Brain microvascular endothelial cell (primary cell): ENCODE measurements at regions not wholly inside any gene's neighbourhood (a gene's known extent, or its start where the extent isn't known, plus 50 kb on each side); places are given as distances from the start of the nearest gene placed in this dataset.

Experiments
- DNase-seq: peaks from one replicate; pipeline ENCODE4 v3.0.0-alpha.2; 2020
- H3K27ac ChIP-seq: fragments of 250-450 bp; sonication (Bioruptor Pico); 2 replicates; pipeline ENCODE4 v1.5.1; 2020; ENCODE audit warnings: mild to moderate bottlenecking, moderate library complexity
- H3K27me3 ChIP-seq: fragments of 250-450 bp; sonication (Bioruptor Pico); replicated peaks from 2 replicates; pipeline ENCODE4 v1.5.1; 2020; ENCODE audit warnings: mild to moderate bottlenecking
- H3K36me3 ChIP-seq: fragments of 250-450 bp; sonication (Bioruptor Pico); replicated peaks from 2 replicates; pipeline ENCODE4 v1.5.1; 2020; ENCODE audit warnings: mild to moderate bottlenecking
- H3K4me3 ChIP-seq: 2 replicates; pipeline ENCODE4 v1.5.1; 2011; ENCODE audit warnings: low read depth, mild to moderate bottlenecking, control low read depth, low read length, moderate library complexity
- in situ Hi-C: cut with HindIII; loops from 2 replicates; pipeline ENCODE4 v1.10.0; 2017; ENCODE audit warnings: low sequenced_read_pairs, low pct_ligation_motif_present
- TF ChIP-seq, protein P1 (sequence below): IDR thresholded peaks from 2 replicates; pipeline ENCODE4 v1.5.1; 2011; ENCODE audit warnings: low read depth, mild to moderate bottlenecking, moderate library complexity, low read length, control low read depth, inconsistent platforms; ENCODE audit errors: missing control alignments

DNA sequence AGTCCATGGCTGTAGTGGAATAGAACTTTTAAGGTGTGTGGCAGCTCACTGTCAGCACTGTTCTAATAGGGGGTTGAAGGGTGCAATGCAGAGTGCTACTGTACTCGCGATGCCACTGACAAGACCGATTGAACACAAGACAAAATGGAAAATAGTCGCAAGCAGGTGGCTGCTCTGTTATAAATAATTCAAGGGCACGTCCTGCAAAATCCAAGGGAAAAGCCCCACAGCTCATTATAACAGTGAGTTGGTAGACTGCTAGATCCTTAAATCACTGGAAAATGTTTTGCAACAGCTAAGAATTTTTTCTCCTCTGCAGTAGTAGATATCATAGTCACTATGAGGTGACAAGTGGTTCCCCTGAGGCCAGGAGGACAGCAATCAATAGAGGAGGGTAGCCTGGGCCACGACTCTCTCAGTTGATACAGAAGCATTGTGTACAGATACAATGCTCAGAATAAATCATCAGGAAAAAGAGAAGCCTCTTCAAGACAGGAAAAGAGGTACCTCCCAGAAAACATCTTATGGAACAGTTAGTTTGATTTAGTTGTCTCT is 926.3 kb downstream of the TLE4 start:
- DNase-seq, result no peak
- H3K4me3 ChIP-seq, result no peak overlapping the region
- no peak overlapping the region for H3K27ac ChIP-seq
- in situ Hi-C loops, result no loop called here
- H3K27me3 ChIP-seq, result no peaks in the 10 kb centered on the region
- TF ChIP-seq, protein P1, sequence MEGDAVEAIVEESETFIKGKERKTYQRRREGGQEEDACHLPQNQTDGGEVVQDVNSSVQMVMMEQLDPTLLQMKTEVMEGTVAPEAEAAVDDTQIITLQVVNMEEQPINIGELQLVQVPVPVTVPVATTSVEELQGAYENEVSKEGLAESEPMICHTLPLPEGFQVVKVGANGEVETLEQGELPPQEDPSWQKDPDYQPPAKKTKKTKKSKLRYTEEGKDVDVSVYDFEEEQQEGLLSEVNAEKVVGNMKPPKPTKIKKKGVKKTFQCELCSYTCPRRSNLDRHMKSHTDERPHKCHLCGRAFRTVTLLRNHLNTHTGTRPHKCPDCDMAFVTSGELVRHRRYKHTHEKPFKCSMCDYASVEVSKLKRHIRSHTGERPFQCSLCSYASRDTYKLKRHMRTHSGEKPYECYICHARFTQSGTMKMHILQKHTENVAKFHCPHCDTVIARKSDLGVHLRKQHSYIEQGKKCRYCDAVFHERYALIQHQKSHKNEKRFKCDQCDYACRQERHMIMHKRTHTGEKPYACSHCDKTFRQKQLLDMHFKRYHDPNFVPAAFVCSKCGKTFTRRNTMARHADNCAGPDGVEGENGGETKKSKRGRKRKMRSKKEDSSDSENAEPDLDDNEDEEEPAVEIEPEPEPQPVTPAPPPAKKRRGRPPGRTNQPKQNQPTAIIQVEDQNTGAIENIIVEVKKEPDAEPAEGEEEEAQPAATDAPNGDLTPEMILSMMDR, result no peak
- H3K36me3 ChIP-seq, result no peaks in the 10 kb centered on the region

DNA sequence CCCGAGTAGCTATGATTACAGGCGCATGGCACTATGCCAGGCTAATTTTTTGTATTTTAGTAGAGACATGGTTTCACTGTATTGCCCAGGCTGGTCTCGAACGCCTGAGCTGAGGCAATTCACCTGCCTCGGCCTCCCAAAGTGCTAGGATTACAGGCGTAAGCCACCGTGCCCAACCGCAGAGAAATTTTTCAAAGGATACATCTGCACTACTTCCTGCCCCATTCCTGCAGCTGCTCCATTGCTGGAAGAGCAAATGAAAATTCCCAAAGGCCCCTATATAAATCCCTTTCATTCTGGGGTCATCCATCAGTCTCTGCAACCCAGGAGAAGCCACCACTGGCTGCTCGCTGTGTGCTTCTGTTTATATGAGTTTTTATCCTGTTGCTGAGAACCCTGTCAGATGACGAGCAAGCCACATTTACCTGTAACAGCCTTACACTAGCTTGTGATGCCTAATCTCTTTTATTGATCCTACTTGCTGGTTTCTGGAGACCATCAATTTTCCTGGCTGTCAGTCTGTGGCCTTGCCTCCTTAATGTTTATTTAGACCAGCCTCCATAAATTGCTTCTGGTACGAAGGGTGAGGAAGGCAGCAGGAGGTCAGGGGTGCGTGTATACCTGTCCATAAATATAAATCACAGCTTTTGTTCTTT is 925.3 kb downstream of the TLE4 start:
- Histone ChIP-seq H3K4me3 (no peak overlapping the region), H3K27ac (no peak overlapping the region), H3K27me3 (no peaks in the 10 kb centered on the region), H3K36me3 (no peaks in the 10 kb centered on the region)
- TF ChIP-seq, protein P1, result no peak
- in situ Hi-C loops, result no loop called here
- DNase-seq, result no peak

DNA sequence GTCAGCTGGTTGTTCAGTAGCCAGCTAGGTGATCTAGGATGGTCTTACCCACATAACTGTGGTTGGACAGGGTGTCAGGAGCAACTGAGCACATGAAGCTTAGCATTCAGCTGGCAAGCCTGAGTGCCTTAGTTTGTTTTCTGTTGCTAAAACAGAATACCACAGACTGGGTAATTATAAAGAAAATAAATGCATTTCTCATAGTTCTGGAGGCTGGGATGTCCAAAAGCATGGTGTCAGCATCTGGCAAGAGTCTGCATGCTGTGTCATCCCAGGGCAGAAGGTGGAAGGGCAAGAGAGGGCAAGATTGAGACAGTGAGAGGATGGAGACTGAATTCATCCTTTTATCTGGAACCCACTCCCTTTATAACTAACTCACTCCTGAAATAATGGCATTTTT is 921.5 kb downstream of the TLE4 start:
- Histone ChIP-seq H3K36me3 (no peaks in the 10 kb centered on the region), H3K27me3 (no peaks in the 10 kb centered on the region), H3K4me3 (no peak overlapping the region), H3K27ac (no peak overlapping the region)
- no peak for DNase-seq
- in situ Hi-C loops, result no loop called here
- TF ChIP-seq, protein P1, result no peak

DNA sequence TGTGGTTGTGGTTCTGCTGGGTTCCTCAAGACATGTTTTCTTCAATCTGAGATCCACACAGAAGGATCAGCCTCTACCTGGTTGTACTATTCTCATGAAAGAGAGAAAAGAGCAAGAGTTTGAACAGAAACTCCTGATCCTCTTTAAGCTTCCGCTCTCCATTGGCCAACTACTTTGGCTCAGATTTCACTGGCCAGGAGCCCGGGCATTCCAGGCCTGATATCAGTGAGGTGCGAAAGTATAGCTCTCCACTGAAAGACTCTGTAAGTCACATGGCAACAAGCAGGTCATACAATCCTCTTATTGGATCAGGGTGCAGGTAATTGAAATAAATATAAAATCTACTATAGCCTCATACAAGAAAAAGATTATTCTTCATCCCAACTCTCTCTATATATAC is 920.5 kb downstream of the TLE4 start:
- DNase-seq, result peak; percentile 32
- TF ChIP-seq, protein P1, result no peak
- in situ Hi-C loops, result no loop called here
- Histone ChIP-seq H3K4me3 (no peak overlapping the region), H3K27me3 (no peaks in the 10 kb centered on the region), H3K27ac (no peak overlapping the region), H3K36me3 (no peaks in the 10 kb centered on the region)

DNA sequence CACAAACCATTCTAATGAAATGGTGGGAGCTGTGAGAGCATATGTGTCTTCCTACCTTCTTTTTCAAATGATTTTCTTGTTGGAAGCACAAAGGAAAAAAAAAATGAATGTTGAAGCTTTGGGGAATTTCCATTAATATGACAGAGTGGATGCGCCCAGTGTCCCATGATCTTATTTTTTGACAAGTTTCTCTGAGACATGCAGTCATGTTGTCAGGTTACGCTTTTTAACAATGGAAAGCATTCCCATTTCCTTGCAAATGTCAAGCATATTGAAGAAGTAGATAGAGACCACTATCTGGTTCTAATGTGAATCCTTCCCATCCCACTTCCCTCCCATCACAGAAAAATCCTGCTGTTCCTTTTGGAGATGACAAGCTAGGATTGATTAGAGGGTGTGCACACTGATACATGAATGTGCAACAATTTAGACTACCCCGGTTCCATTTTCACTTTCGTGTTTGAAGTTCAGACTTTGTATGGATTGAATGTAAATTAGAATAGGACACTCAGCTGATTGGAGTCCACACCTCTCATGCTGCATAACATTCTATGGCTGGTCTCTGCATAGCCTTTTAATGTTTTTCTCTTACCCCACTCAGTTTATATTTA is 919.4 kb downstream of the TLE4 start:
- no peak overlapping the region for H3K27ac ChIP-seq
- TF ChIP-seq, protein P1, result no peak
- H3K27me3 ChIP-seq, result no peaks in the 10 kb centered on the region
- no peak overlapping the region for H3K4me3 ChIP-seq
- H3K36me3 ChIP-seq, result no peaks in the 10 kb centered on the region
- in situ Hi-C loops, result no loop called here
- no peak for DNase-seq

DNA sequence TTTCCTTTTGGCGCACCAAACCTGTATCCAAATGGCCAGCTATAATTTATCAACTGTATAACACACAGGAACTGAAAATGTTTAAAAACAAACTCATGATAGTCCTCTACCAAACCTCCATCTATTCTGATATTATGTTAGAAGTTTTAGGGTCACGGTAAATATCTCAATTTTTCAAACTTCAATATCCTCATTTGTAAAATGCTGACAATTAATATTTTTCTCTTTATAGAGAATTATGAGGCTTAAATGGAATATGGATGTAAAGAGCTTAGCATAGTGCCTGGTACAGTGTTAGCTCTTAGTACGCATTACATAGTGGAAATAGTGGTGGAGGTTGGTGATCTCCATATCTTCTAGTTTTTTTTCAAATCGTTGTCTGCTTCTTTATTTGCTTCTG is 917.6 kb downstream of the TLE4 start:
- in situ Hi-C loops, result no loop called here

More for the DNA sequence above, 917.6 kb downstream of the TLE4 start:
- Histone ChIP-seq H3K27ac (no peak overlapping the region), H3K4me3 (no peak overlapping the region), H3K36me3 (no peaks in the 10 kb centered on the region), H3K27me3 (no peaks in the 10 kb centered on the region)
- TF ChIP-seq, protein P1, result no peak
- no peak for DNase-seq
